ENCODE measurements at regions not wholly inside any gene's neighbourhood (a gene's known extent, or its start where the extent isn't known, plus 50 kb on each side); places are given as distances from the start of the nearest gene placed in this dataset.

GRCh38 chr11:40037005-40037404 is 1422.4 kb downstream of the LRRC4C start:
- no peak for TF ChIP-seq CTCF (IDR thresholded peaks at IDR 0.05; ENCODE audit: low read depth, low read length)
- TF ChIP-seq POLR2A (IDR thresholded peaks at IDR 0.05; ENCODE audit: extremely low read depth, insufficient read length), result no peak
